ENCODE measurements at regions not wholly inside any gene's neighbourhood (a gene's known extent, or its start where the extent isn't known, plus 50 kb on each side); places are given as distances from the start of the nearest gene placed in this dataset.

DNA sequence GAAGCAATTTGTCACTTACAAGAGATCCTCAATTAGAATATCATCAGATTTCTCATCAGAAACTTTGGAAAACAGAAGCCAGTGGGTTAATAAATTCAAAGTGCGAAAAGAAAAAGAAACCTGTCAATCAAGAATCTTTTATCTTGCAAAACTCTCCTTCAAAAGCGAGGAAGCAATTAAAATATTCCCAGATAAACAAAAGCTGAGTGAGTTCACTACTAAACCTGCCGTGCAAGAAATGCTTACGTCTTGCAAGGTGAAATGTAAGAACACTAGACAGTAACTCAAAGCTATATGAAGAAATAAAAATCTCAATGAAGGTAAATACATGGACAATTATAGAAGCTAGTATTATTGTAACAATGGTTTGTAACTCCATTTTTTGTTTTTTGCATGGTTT, 62.8 kb upstream of the IL33 start:
- TF ChIP-seq, protein P1, sequence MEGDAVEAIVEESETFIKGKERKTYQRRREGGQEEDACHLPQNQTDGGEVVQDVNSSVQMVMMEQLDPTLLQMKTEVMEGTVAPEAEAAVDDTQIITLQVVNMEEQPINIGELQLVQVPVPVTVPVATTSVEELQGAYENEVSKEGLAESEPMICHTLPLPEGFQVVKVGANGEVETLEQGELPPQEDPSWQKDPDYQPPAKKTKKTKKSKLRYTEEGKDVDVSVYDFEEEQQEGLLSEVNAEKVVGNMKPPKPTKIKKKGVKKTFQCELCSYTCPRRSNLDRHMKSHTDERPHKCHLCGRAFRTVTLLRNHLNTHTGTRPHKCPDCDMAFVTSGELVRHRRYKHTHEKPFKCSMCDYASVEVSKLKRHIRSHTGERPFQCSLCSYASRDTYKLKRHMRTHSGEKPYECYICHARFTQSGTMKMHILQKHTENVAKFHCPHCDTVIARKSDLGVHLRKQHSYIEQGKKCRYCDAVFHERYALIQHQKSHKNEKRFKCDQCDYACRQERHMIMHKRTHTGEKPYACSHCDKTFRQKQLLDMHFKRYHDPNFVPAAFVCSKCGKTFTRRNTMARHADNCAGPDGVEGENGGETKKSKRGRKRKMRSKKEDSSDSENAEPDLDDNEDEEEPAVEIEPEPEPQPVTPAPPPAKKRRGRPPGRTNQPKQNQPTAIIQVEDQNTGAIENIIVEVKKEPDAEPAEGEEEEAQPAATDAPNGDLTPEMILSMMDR (IDR thresholded peaks at IDR 0.05): no peak
- no peak for TF ChIP-seq POLR2A (IDR thresholded peaks at IDR 0.05)
- no peak for TF ChIP-seq POLR2AphosphoS5 (IDR thresholded peaks at IDR 0.05)
